ENCODE measurements at regions not wholly inside any gene's neighbourhood (a gene's known extent, or its start where the extent isn't known, plus 50 kb on each side); places are given as distances from the start of the nearest gene placed in this dataset.

GRCh38 chr4:56247646-56248045, 139.6 kb downstream of the AASDH start:
- TF ChIP-seq TOX (CRISPR knock-in tag; IDR thresholded peaks at IDR 0.05; ENCODE audit: borderline replicate concordance), result no peak
- TF ChIP-seq ZNF70 (CRISPR knock-in tag; IDR thresholded peaks at IDR 0.05), result no peak
- no peak for TF ChIP-seq BACH2 (CRISPR knock-in tag; IDR thresholded peaks at IDR 0.05; ENCODE audit: borderline replicate concordance)
- no peak for TF ChIP-seq ZNF8 (CRISPR knock-in tag; IDR thresholded peaks at IDR 0.05)
- TF ChIP-seq TSHZ2 (CRISPR knock-in tag; IDR thresholded peaks at IDR 0.05), result no peak
- no peak for TF ChIP-seq PATZ1 (CRISPR knock-in tag; IDR thresholded peaks at IDR 0.05; ENCODE audit: borderline replicate concordance)
- TF ChIP-seq ISL1 (CRISPR knock-in tag; IDR thresholded peaks at IDR 0.05), result no peak
- TF ChIP-seq CREB5 (CRISPR knock-in tag; IDR thresholded peaks at IDR 0.05; ENCODE audit: low read depth), result no peak
- TF ChIP-seq OSR1 (CRISPR knock-in tag; IDR thresholded peaks at IDR 0.05), result no peak
- TF ChIP-seq ESRRG (CRISPR knock-in tag; IDR thresholded peaks at IDR 0.05), result no peak
- TF ChIP-seq RARB (CRISPR knock-in tag; IDR thresholded peaks at IDR 0.05), result no peak
- TF ChIP-seq ZNF565 (CRISPR knock-in tag; conservative IDR thresholded peaks at IDR 0.05; ENCODE audit: low read depth), result no peak
- TF ChIP-seq GLIS3 (CRISPR knock-in tag; IDR thresholded peaks at IDR 0.05), result no peak
- TF ChIP-seq PPARA (CRISPR knock-in tag; IDR thresholded peaks at IDR 0.05; ENCODE audit: borderline replicate concordance), result no peak
